HG03095 (cell line): ENCODE measurements at regions not wholly inside any gene's neighbourhood (a gene's known extent, or its start where the extent isn't known, plus 50 kb on each side); places are given as distances from the start of the nearest gene placed in this dataset.
"Not testable (repeated sequence)": the region's sequence is repeated elsewhere in the genome, so short reads cannot be mapped to it uniquely, and the experiment has no call there.

ENCODE experiments used
- ATAC-seq: cut with Tn5 transposase; IDR thresholded peaks from one replicate; pipeline ENCODE4 v1.9.1; 2021; ENCODE audit warnings: moderate library complexity; ENCODE audit not compliant: unreplicated experiment

DNA sequence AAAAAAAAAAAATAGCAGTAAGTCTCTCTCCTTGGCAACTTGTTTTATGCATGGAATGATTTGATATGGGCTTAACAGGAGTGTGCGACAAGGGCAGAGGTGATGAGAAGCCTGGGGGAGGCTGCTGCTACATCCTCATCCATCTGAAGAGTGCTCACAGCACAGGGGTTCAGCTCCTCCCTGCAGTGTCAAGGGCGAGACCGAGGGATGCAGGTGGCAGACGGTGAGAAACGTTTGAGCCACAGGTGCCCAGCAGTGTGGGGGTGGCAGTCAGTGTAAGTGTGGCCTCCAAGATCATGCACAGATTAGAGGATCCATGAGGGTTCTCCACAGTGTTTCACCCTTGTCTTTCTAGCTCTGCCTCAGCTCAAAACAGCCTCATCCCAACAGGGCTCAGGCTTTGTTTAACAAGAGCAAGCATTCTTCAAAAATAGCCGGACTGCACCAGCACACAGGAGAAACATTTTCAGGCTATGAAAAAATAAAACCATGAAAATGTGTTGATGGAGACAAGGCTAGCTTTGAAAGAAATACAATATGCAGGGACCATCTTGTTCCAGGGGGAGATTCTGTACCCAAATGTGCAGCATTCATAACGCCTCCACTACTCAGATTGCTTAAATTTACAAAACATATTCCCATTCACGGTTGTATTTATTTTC, 324.5 kb upstream of the MYT1L start:
- ATAC-seq, result no peak

DNA sequence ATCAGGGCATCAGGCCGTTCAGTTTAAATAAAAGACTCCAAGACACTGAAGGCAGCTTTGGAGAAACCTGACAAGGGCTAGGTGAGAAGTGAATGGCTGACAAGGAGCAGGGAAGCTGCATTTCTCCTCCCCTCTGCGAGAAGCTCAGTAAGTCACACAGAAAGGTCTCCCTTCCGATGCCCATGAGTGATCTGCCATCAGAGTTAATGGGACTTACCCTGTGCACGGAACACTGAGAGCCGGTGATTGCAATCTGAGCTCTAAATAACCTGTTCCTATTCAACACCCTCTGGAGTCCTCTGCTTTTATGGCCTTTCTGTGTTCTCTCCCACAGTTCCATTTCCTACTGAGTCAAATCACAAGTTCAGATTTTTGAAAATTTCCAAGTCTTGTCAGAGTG, 322.2 kb upstream of the MYT1L start:
- no peak for ATAC-seq

DNA sequence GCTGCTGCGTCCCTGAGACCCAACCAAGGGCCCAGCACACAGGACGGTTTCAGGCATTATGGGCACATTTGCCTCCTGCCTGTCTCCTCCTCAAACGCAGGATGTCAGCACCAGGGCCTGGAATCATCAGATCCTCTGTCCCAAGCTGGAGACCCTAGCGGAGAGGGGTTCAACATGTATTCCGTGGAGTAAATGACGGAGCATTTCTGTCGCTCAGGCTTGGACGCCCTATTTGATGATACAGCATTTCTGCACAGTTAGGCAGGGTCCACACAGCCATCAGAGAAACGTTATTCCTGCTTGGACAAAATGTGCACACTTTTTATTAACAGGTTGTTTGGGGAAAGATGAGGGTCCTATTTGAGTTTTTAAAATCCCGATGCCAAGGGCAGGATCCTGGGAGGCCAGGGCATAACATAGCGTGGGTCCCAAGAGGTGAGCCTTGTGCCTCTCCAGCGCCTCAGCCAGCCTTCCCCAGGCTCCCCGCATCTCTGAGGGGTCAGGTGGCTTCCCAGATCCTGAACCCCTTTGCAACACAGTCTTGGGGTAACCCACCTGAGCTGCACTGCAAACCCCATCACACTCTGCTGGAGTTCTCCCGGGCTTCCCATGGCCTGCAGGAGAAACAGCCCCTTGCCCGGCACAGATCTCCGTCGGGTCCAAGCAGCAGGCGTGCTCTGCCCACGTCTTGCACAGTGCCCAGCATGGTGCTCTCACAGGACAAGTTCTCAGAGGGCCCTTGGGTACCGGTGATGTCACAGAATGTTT, 319.7 kb upstream of the MYT1L start:
- ATAC-seq, result no peak

DNA sequence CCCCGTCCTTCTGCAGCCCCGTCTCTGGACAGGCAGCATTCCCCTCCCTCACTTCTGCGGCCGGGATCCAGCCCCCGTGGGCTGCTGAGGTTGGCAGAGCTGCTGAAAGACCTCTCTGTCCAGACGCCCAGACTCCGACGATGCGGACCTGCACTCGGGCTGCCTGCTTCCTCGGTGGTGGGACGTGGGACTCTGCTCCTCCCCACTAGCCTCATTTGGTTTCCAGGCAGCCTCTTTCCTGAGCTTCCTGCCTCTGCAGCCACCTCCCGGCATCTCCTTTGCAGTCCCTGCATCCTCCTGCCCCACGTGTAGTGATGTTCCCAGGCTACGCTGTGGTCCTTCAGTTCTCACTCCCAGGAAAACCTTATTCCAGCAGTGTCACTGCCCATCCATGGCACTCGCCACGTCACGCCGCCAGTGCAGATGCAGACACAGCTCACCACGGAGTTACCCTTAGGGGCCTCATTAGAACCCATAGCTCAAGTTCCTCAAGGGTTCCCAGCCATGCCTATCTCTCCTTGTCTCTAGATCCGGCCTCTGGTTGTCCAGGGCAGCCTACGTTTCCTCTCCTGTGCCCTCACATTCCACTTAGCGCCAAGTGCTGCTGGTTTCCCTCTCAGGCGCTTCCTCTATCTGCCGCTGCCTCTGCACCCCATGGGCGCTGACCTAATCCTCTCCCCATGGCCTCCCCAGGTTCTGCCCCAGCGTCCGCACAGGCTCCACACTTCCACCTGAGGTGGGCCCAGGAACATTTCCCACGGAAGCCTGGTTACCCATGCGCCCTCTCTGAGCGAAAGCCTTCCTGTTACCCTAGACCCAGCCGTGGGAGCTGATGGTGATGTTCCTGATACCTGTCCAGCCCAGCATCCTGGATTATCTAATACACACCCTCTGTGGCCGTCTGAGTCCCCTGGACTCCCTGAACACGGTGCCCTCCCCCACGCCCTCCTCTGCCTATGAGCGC, 318.3 kb upstream of the MYT1L start:
- ATAC-seq, result no peak

DNA sequence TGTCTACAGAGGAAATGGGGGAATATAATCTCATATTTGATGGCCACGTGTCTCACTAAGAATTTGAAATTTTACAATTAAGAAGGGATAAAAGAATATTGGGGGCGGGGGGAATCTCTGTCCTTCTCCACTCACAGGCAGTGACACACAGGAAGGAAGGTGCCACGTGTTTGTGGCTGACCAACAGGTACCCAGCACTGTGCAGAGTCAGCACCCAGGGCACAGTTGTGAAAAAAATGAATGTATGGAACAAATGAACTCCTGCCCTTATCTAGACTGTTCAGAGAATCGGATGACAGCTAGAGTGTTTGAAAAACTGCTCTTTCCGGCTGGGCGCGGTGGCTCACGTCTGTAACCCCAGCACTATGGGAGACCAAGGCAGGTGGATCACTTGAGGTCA, 317.0 kb upstream of the MYT1L start:
- ATAC-seq, result no peak

DNA sequence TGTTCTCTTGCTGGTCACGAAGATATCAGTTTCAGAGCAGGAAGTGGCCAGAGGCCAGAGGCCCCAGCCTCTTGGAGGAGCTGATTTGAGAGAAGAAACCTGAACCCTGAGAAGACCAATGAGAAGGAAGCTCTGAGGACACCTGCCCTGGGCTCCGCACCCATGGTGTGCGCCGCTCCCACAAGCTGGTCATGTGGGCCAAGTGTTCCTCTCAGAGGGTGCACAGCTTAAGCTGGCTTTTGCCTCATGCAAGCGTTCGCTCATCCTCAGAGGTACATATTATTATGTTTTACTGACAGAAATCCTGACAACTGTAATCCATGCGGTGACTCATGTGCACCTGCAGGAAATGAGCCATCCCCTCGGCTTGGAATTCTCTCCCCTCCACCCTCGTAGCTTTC, 316.1 kb upstream of the MYT1L start:
- no peak for ATAC-seq

DNA sequence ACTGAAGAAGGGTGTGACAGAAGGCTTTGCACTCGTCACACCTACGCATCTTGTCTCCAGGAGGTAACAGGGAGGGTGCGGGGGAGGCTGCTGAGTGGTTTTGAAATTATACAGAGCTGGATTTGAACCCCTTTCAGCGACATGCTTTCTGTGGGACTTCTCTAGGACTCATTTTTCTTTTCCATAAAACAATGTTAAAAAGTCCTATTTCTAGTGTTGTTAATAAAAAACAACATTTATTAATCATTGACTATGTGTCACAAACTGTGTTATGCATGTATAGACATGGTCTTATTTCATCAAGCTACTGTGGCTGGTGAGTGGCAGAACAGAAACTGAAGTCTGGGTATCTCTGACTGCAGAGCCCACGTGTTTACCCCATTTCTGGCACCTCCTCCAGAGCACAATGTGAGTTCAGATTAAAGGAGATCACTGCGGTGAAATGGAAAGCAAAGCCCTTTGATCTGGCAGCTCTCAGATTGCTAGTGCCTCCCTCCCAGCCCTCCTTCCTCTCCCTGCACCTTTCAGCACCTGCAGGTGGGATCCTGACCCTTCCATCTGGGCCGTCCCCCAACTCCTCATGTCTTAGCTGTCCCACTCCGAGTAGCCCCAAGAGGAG, 315.5 kb upstream of the MYT1L start:
- ATAC-seq, result no peak

DNA sequence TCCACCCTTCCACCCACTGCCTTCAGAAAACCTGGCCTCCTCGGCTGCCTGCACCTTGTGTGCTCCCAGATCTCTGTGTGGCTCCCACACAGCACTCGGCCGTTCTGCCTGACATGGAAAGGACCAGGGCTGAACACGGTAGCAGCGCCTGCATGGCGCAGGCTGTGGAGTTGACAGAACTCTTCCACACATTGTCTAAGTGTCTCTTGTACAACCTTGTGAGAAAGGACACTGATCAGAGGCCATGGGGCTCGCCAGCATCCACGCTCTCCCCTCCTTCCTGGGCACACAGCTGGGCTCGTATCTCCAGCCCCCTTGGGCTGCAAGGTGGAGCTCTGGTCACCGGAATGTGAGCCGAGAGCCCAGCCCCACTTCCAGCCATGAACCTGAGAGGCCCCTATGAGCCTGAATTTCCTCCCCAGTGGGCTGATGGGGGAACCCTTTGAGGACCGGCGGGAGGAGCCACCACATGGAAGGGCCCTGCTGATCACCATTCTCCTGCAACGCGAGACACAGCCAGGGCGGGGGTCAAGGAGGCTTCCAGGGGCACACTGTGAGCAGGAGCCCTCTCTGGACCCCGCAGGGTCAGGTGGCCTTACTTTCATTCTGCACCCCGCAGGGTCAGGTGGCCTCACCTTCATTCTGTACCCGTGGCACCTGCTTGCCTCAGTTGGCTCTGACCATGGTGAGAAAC, 314.2 kb upstream of the MYT1L start:
- no peak for ATAC-seq

DNA sequence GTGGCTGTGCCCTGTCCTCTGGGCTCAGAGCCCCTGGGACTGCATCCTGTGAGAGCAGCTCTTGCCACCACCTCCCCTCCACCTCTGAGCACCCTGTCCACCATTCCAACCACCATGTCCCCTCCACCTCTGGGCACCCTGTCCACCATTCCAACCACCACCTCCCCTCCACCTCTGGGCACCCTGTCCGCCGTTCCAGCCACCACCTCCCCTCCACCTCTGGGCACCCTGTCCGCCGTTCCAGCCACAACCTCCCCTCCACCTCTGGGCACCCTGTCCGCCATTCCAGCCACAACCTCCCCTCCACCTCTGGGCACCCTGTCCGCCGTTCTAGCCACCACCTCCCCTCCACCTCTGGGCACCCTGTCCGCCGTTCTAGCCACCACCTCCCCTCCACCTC, 313.7 kb upstream of the MYT1L start:
- ATAC-seq, result not testable (repeated sequence)

DNA sequence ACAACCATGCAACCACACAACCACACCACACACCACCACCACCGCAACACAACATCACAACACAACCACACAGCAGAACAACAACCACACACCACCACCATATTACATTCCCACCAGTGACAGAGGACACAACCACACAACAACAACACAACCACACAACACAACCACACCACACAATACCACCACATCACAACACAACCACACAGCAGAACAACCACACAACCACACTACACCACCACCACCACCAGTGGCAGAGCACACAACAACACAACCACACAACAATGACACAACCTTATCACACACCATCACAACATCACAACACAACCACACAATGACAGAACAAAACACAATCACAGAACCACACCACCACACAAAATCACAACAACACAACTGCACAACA, 313.0 kb upstream of the MYT1L start:
- no peak for ATAC-seq

DNA sequence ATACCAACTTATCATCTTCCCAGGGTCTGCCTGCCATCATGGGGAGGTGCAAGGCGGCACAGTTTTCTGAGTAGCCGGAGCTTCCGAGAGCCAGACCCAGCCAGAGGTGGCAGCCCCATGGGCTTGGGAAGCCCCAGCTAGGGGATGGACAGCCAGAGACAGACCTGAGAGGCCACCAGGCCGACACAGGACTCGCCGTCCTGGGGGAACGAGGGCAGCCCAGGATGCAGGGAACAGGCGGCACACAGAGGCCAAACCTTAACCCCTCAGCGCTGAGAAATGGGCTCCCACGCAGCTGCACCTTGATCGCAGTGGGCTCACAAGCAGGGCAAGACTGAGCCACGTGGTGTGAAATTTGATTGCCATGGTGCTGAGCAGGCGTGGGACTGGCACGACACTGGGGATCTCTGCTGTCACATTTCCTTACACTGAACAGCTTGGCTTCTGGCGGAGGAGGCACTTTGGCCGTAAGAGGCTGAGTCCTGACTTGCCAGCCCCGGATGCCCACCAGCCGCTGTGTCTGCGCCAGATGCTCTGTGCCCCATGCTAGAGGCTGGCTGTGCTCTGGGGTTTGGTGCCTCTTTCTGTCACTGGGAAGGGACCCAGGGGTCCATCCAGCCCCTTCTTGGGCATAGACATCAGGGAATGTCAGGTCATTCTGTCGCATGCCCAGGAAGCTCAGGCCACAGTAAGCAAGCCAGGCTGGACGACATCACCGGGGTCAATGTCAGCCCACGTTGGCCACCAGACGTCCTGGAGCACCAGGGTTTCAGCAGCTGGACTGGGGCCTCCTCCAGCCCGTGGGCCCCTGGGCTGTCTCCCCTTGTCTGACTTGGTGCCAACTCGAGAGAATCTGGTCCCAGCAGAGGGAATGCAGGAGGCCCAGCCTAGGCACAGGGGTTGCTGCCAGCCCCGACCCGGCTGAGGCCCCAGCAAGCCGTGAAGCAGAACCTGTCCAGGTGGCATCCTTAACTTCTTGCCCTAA, 312.1 kb upstream of the MYT1L start:
- no peak for ATAC-seq

DNA sequence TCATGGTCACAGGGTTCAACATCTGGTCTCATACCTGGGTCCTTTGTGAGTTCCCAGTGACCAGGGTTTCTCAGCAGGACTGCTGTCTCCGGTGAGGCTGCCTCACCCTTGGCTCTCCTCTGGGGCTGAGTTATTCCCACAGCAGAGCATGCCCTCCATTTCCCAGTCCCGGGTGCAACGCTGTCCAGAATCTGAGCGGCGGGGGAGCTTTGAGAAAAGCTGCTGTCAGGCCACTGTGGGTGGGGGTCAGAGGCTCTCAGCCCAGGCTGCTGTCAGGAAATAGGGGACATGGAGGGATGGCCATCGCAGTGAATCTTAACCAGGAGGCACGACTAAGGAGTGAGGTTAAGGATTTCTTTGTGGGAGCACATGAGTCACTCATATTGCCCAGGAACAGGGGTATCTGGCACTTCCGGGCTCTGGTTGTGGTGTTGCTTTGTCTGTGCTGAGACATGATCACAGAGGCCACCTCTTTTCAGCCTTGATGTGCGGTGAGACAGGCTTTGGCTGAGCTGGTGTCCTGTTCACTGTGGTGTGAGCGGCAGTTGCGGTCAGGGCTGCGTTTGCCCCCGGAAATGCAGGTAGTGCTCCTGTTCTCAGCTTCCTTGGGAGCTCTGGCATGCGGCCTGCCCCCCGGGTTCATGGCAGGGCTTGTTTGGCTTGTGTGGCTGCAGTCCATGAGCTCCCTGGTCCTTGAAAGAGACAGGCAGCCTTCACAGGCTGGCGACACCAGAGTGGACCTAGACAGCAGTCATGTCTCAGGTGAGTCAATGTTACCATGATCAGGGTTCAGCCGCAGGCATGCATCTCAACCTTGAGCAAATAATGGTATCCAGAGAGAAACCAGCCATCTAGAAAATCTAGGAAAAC, 310.7 kb upstream of the MYT1L start:
- no peak for ATAC-seq

DNA sequence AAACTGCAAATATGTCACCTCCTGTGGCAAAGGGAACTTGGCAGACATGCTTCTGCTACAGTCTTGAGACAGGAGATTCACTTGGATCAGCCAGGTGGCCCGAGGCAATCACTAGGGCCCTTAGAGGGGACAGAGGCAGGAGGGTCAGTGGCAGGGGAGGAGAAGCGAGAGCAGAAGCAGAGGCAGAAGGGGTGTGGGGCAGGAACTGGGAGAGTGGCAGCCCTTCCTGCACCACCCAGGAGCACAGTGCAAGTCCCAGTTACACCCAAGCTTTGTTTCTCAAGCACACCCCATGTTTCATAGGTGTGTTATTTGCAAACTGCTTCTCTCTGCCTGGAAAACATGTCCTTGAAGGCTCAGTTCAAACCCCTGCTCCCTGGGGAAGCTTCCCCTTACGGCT, 309.7 kb upstream of the MYT1L start:
- no peak for ATAC-seq

DNA sequence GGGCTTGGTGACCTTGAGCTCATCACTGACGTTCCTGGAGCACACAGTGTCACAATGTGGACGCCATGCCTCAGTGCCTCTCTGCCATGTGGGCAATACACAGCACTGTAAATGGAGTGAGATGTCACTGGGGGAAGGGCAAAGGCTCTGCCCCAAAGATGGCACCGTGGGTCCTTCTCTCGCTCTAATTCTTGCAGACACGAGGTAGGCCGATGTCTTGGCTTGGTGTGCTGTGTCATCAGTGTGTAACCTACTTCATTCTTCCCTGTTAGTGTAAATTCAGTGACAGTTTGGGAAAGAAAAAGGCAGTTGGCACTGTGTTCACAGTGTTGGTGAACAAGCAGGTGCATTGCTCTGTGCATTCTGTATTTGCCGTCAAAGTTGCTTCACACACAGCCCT, 309.3 kb upstream of the MYT1L start:
- no peak for ATAC-seq

DNA sequence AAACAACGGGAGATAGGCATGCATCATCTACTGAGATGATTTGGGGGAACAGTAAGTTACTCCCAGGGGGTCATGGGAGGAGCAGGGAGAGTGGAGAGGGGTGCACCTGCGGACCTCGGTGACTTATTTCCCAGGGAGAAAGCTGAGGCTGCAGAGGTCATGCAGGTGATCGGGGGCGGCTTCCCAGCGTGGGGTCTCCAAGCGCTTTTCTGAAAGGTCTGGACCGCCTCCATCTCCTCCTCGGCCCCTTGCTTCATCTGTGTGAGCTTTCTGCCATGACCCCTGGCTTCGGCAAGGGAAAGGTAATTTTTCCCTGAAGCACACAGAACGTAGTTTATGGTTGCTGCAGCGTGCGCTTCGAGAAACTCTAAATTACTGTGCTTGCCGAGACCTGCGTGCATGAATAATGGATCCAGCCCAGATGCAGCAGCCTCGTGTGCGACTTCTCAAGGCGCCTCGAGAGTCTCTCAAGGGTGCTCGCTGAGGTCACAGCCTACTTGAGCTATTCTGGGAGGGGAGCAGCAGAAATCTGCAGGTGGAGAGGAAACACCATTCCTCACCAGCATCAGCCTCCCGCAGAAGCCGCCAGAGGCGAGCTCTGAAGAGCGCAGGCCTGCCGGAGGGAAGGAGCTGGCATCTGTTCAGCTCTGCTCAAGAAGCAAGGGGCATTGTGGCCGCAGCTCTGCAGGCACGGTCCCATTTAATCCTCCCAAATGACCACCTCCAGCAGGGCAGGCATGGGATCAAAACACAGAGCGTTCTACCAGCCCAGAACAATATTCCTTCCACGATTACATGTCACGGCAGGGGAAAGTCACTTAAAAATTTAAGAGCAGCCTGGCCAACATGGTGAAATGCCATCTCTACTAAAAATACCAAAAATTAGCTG, 308.4 kb upstream of the MYT1L start:
- ATAC-seq, result no peak

DNA sequence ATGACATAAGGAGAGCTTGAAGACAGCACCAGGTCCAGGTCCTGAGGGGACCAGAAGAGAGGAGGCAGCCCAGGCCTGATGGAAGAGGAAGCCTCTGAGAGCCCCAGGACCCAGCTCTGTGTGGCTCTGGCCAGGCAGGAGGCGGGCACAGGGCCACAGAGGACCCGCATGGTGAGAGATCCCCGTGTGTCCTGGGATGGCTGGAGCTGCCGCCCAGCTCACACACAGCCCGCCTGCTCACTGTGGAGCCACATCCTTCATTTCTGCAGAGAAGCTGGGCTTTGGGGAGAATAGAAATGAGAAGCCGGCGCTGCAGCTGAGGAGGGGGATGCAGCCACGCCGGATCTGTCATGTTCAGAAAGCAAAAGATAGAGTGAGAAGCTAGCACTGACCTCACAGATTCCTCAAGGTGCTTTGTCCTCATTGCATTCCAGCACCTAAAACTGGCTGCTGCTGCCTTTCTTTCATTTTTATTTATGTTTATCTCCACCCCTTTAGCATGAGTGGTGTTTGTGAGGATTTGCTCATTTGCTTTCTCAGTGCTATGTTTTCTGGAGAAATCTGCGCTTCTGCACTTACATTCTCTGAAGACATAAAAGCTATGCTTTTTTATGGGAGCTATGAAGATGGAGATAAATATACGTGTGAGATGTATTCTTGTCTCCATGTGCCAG, 307.6 kb upstream of the MYT1L start:
- no peak for ATAC-seq

DNA sequence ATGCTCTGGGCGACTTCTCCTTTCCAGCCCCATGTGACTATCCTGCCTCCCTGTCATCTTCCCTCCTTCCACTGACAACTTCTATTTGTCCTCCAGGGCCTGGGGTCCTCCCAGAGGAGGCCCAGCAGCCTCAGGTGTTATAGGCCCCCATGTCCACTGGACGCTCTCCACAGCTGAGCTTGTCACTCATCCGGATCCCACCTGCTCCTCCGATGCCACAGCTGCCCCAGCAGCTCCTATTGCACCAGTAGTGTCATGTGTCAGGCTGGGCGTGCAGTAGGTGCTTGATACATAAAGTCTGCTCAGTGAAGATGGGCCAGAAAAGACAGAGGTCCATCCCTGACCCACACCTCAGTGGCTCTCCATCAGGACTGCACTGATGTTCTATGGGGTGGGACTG, 305.7 kb upstream of the MYT1L start:
- ATAC-seq, result no peak
